ENCODE measurements at regions not wholly inside any gene's neighbourhood (a gene's known extent, or its start where the extent isn't known, plus 50 kb on each side); places are given as distances from the start of the nearest gene placed in this dataset.

- Histone ChIP-seq H3K36me3 (ENCODE audit: insufficient read depth, low read length) (no peaks in the 10 kb centered on the region), H3K9me3 (ENCODE audit: low read length) (no peaks in the 10 kb centered on the region), H3K4me2 (ENCODE audit: low read length) (no peak overlapping the region), H3K9me2 (ENCODE audit: insufficient read depth, low read length) (no peaks in the 10 kb centered on the region), H3K79me2 (ENCODE audit: insufficient read depth, low read depth, low read length) (no peaks in the 10 kb centered on the region), H4K20me1 (ENCODE audit: insufficient read depth, low read length) (no peaks in the 10 kb centered on the region), H3K27ac (ENCODE audit: low read depth, low read length, poor library complexity, severe bottlenecking) (no peak overlapping the region), H3K4me1 (ENCODE audit: insufficient read depth, low read length, poor library complexity, severe bottlenecking) (no peaks in the 10 kb centered on the region), H3K4me3 (ENCODE audit: low read depth, low read length, poor library complexity, severe bottlenecking) (no peak overlapping the region), H2AFZ (ENCODE audit: low read length) (no peak overlapping the region)
- intact Hi-C loops (cut with micrococcal nuclease; ENCODE audit: unreplicated experiment) = no loop called here
- DNase-seq (ENCODE audit: low spot score) = no peak
- CTCF ChIA-PET (ENCODE audit: unreplicated experiment) = no interaction called here
- no TSS peak for BruUV-seq (replicated peaks)
- TF ChIP-seq EZH2phosphoT487 (IDR thresholded peaks at IDR 0.05; ENCODE audit: borderline replicate concordance, low read depth, low read length) (no peak), CTCF (conservative IDR thresholded peaks at IDR 0.05; ENCODE audit: low read length) (no peak)
- POLR2A ChIA-PET = no interaction called here
Observed at GRCh38 chr4:124046190-124046589, 649.6 kb downstream of the SPRY1 start.

GRCh38 chr4:124053872-124054538, 657.4 kb downstream of the SPRY1 start:
- ChIA-PET POLR2A (no interaction called here), CTCF (ENCODE audit: unreplicated experiment) (no interaction called here)
- Histone ChIP-seq H3K36me3 (ENCODE audit: insufficient read depth, low read length) (no peaks in the 10 kb centered on the region), H3K4me1 (ENCODE audit: insufficient read depth, low read length, poor library complexity, severe bottlenecking) (no peaks in the 10 kb centered on the region), H4K20me1 (ENCODE audit: insufficient read depth, low read length) (no peaks in the 10 kb centered on the region), H3K79me2 (ENCODE audit: insufficient read depth, low read depth, low read length) (no peaks in the 10 kb centered on the region), H3K27ac (ENCODE audit: low read depth, low read length, poor library complexity, severe bottlenecking) (no peak overlapping the region), H2AFZ (ENCODE audit: low read length) (no peak overlapping the region), H3K9me2 (ENCODE audit: insufficient read depth, low read length) (no peaks in the 10 kb centered on the region), H3K4me2 (ENCODE audit: low read length) (no peak overlapping the region), H3K4me3 (ENCODE audit: low read depth, low read length, poor library complexity, severe bottlenecking) (no peak overlapping the region), H3K9me3 (ENCODE audit: low read length) (no peaks in the 10 kb centered on the region)
- no TSS peak for BruUV-seq (replicated peaks)
- TF ChIP-seq CTCF (conservative IDR thresholded peaks at IDR 0.05; ENCODE audit: low read length) (no peak), EZH2phosphoT487 (IDR thresholded peaks at IDR 0.05; ENCODE audit: borderline replicate concordance, low read depth, low read length) (no peak)
- intact Hi-C loops (cut with micrococcal nuclease; ENCODE audit: unreplicated experiment) = no loop called here
- DNase-seq (ENCODE audit: low spot score) = no peak

- intact Hi-C loops (cut with micrococcal nuclease; ENCODE audit: unreplicated experiment) = no loop called here
- BruUV-seq (replicated peaks) = no TSS peak
- TF ChIP-seq EZH2phosphoT487 (IDR thresholded peaks at IDR 0.05; ENCODE audit: borderline replicate concordance, low read depth, low read length) (no peak), CTCF (conservative IDR thresholded peaks at IDR 0.05; ENCODE audit: low read length) (no peak)
- no peaks in the 10 kb centered on the region for H4K20me1 ChIP-seq (ENCODE audit: insufficient read depth, low read length)
- H3K4me2 ChIP-seq (ENCODE audit: low read length) = no peak overlapping the region
- ChIA-PET POLR2A (no interaction called here), CTCF (ENCODE audit: unreplicated experiment) (no interaction called here)
- no peaks in the 10 kb centered on the region for H3K36me3 ChIP-seq (ENCODE audit: insufficient read depth, low read length)
- no peaks in the 10 kb centered on the region for H3K9me2 ChIP-seq (ENCODE audit: insufficient read depth, low read length)
- H3K27ac ChIP-seq (ENCODE audit: low read depth, low read length, poor library complexity, severe bottlenecking) = no peak overlapping the region
- DNase-seq (ENCODE audit: low spot score) = no peak
- H3K9me3 ChIP-seq (ENCODE audit: low read length) = no peaks in the 10 kb centered on the region
- peaks cover 3% of the 10 kb centered on the region for H3K4me1 ChIP-seq (ENCODE audit: insufficient read depth, low read length, poor library complexity, severe bottlenecking)
- H3K4me3 ChIP-seq (ENCODE audit: low read depth, low read length, poor library complexity, severe bottlenecking) = no peak overlapping the region
- 0 out of 2 replicates have a peak overlapping the region, but pooled peaks have one; percentile 32 for H2AFZ ChIP-seq (ENCODE audit: low read length)
- H3K79me2 ChIP-seq (ENCODE audit: insufficient read depth, low read depth, low read length) = no peaks in the 10 kb centered on the region
Observed at GRCh38 chr4:124055336-124055735, 657.2 kb downstream of the ANKRD50 start.

All from OCI-LY7 (cell line).